ENCODE measurements at regions not wholly inside any gene's neighbourhood (a gene's known extent, or its start where the extent isn't known, plus 50 kb on each side); places are given as distances from the start of the nearest gene placed in this dataset.

GRCh38 chr7:34454381-34454780, 203.6 kb upstream of the NPSR1 start:
- ChIA-PET POLR2A (no interaction called here), RAD21 (ENCODE audit: low non-redundant PET in 1 of 2, low total read pairs in 2 of 2, uncharacterized antibody in 2 of 2, unreplicated experiment in 2 of 2) (no interaction called here), CTCF (no interaction called here)
- intact Hi-C loops (cut with micrococcal nuclease), result no loop called here
- no peaks in the 10 kb centered on the region for H3K9me3 ChIP-seq (ENCODE audit: control insufficient read depth in 1 of 2, insufficient read depth in 1 of 2, low read depth in 1 of 2, low read length in 2 of 2)
- no peak for TF ChIP-seq ZNF274 (IDR thresholded peaks at IDR 0.05; ENCODE audit: low read depth, low read length)
- TF ChIP-seq CBX3 (IDR thresholded peaks at IDR 0.05; ENCODE audit: low read depth), result no peak
- TF ChIP-seq ZFX (IDR thresholded peaks at IDR 0.05), result no peak
- TF ChIP-seq ZBTB33 (IDR thresholded peaks at IDR 0.05; ENCODE audit: extremely low read depth, insufficient replicate concordance, low read length), result no peak
- H3K79me2 ChIP-seq (ENCODE audit: insufficient read depth, low read length), result no peaks in the 10 kb centered on the region
- H3K4me1 ChIP-seq (ENCODE audit: control insufficient read depth in 1 of 2, insufficient read depth in 2 of 2, low read length in 2 of 2), result no peaks in the 10 kb centered on the region
- no peak overlapping the region for H3K27ac ChIP-seq (ENCODE audit: low read depth, low read length)
- no peak overlapping the region for H3K4me3 ChIP-seq (replicated peaks in 1 of 2; ENCODE audit: low read depth in 1 of 2, low read length in 2 of 2)
- no peak overlapping the region for H3K9ac ChIP-seq (ENCODE audit: low read length)
- no TSS peak for BruUV-seq (replicated peaks)
- no peaks in the 10 kb centered on the region for H3K27me3 ChIP-seq (ENCODE audit: insufficient read depth, low read length)
- no peak overlapping the region for H2AFZ ChIP-seq (ENCODE audit: low read depth, low read length, poor library complexity, severe bottlenecking)
- DNase-seq (ENCODE audit: low read depth, low spot score) (no peak), ATAC-seq (no peak)
- no peak overlapping the region for H3K4me2 ChIP-seq (ENCODE audit: low read length)
- no peaks in the 10 kb centered on the region for H4K20me1 ChIP-seq (ENCODE audit: insufficient read depth)
- no peaks in the 10 kb centered on the region; the same call in 1 of the 2 replicates for H3K9me2 ChIP-seq (ENCODE audit: insufficient read depth)
- H3K36me3 ChIP-seq (ENCODE audit: control insufficient read depth in 1 of 2, insufficient read depth in 2 of 2, low read length in 2 of 2), result no peaks in the 10 kb centered on the region

GRCh38 chr7:34457329-34457728, 200.7 kb upstream of the NPSR1 start:
- Histone ChIP-seq H3K4me3 (replicated peaks in 1 of 2; ENCODE audit: low read depth in 1 of 2, low read length in 2 of 2) (no peak overlapping the region), H2AFZ (ENCODE audit: low read depth, low read length, poor library complexity, severe bottlenecking) (no peak overlapping the region), H3K27ac (ENCODE audit: low read depth, low read length) (no peak overlapping the region), H3K9ac (ENCODE audit: low read length) (no peak overlapping the region), H3K9me3 (ENCODE audit: control insufficient read depth in 1 of 2, insufficient read depth in 1 of 2, low read depth in 1 of 2, low read length in 2 of 2) (no peaks in the 10 kb centered on the region), H3K9me2 (ENCODE audit: insufficient read depth) (no peaks in the 10 kb centered on the region; the same call in 1 of the 2 replicates), H3K4me1 (ENCODE audit: control insufficient read depth in 1 of 2, insufficient read depth in 2 of 2, low read length in 2 of 2) (no peaks in the 10 kb centered on the region), H4K20me1 (ENCODE audit: insufficient read depth) (no peaks in the 10 kb centered on the region), H3K79me2 (ENCODE audit: insufficient read depth, low read length) (no peaks in the 10 kb centered on the region), H3K36me3 (ENCODE audit: control insufficient read depth in 1 of 2, insufficient read depth in 2 of 2, low read length in 2 of 2) (no peaks in the 10 kb centered on the region), H3K27me3 (ENCODE audit: insufficient read depth, low read length) (no peaks in the 10 kb centered on the region), H3K4me2 (ENCODE audit: low read length) (no peak overlapping the region)
- ChIA-PET CTCF (no interaction called here), POLR2A (no interaction called here), RAD21 (ENCODE audit: low non-redundant PET in 1 of 2, low total read pairs in 2 of 2, uncharacterized antibody in 2 of 2, unreplicated experiment in 2 of 2) (no interaction called here)
- no peak for ATAC-seq
- no TSS peak for BruUV-seq (replicated peaks)
- intact Hi-C loops (cut with micrococcal nuclease), result no loop called here
- no peak for DNase-seq (ENCODE audit: low read depth, low spot score)
- no peak for TF ChIP-seq ZNF274 (IDR thresholded peaks at IDR 0.05; ENCODE audit: low read depth, low read length)
- TF ChIP-seq ZBTB33 (IDR thresholded peaks at IDR 0.05; ENCODE audit: extremely low read depth, insufficient replicate concordance, low read length), result no peak
- no peak for TF ChIP-seq JUND (IDR thresholded peaks at IDR 0.05)
- no peak for TF ChIP-seq POLR2A (IDR thresholded peaks at IDR 0.05; ENCODE audit: borderline replicate concordance, extremely low read depth, insufficient read depth, insufficient read length)
- no peak for TF ChIP-seq REST (IDR thresholded peaks at IDR 0.05; ENCODE audit: low read depth)
- no peak for TF ChIP-seq FOSL1 (IDR thresholded peaks at IDR 0.05; ENCODE audit: low read depth)
- no peak for TF ChIP-seq ZFX (IDR thresholded peaks at IDR 0.05)
- no peak for TF ChIP-seq MAX (IDR thresholded peaks at IDR 0.05)
- no peak for TF ChIP-seq TCF7L2 (IDR thresholded peaks at IDR 0.05; ENCODE audit: borderline replicate concordance, extremely low read depth, insufficient read depth, insufficient read length)
- no peak for TF ChIP-seq SP1 (IDR thresholded peaks at IDR 0.05; ENCODE audit: low read depth)
- no peak for TF ChIP-seq RAD21 (IDR thresholded peaks at IDR 0.05; ENCODE audit: low read depth)
- TF ChIP-seq ATF3 (IDR thresholded peaks at IDR 0.05), result no peak
